H9 (cell line): ENCODE measurements at regions not wholly inside any gene's neighbourhood (a gene's known extent, or its start where the extent isn't known, plus 50 kb on each side); places are given as distances from the start of the nearest gene placed in this dataset.

Experiments
- DNase-seq: peaks from one replicate; pipeline ENCODE4 v3.0.0-alpha.2; 2017
- H2AFZ ChIP-seq: one replicate; pipeline ENCODE4 v1.6.1; 2013; ENCODE audit warnings: mild to moderate bottlenecking, low read length, control low read depth, moderate library complexity
- H2AK5ac ChIP-seq: 2 replicates; pipeline ENCODE4 v1.6.1; 2013; ENCODE audit warnings: low read length, control low read depth, mixed read lengths; ENCODE audit not compliant: insufficient read length
- H2BK120ac ChIP-seq: one replicate; pipeline ENCODE4 v1.6.1; 2013; ENCODE audit warnings: low read depth, mild to moderate bottlenecking, low read length, control low read depth, inconsistent platforms; ENCODE audit not compliant: poor library complexity, severe bottlenecking
- H2BK12ac ChIP-seq: 2 replicates; pipeline ENCODE4 v1.6.1; 2013; ENCODE audit warnings: low read length, control low read depth, mixed read lengths, low read depth; ENCODE audit not compliant: insufficient read length
- H2BK15ac ChIP-seq: 2 replicates; pipeline ENCODE4 v1.6.1; 2013; ENCODE audit warnings: low read depth, low read length, control low read depth
- H2BK20ac ChIP-seq: one replicate; pipeline ENCODE4 v1.6.1; 2013; ENCODE audit warnings: low read depth, mild to moderate bottlenecking, low read length, control low read depth, inconsistent platforms; ENCODE audit not compliant: poor library complexity, severe bottlenecking
- H2BK5ac ChIP-seq: 2 replicates; pipeline ENCODE4 v1.6.1; 2013; ENCODE audit warnings: low read length, control low read depth, mixed read lengths; ENCODE audit not compliant: insufficient read length
- H3K14ac ChIP-seq: 2 replicates; pipeline ENCODE4 v1.6.1; 2013; ENCODE audit warnings: low read length, control low read depth; ENCODE audit not compliant: insufficient read depth
- H3K18ac ChIP-seq: 2 replicates; pipeline ENCODE4 v1.6.1; 2013; ENCODE audit warnings: low read depth, mild to moderate bottlenecking, mixed read lengths, low read length, control low read depth; ENCODE audit not compliant: insufficient read length
- H3K23ac ChIP-seq: 2 replicates; pipeline ENCODE4 v1.6.1; 2013; ENCODE audit warnings: low read length, control low read depth, mixed read lengths, low read depth; ENCODE audit not compliant: insufficient read length
- H3K23me2 ChIP-seq: 2 replicates; pipeline ENCODE4 v1.6.1; 2013; ENCODE audit warnings: low read depth, mild to moderate bottlenecking, mixed read lengths, low read length, control low read depth; ENCODE audit not compliant: insufficient read length, poor library complexity, severe bottlenecking
- H3K27ac ChIP-seq: 2 replicates; pipeline ENCODE4 v1.5.1; 2013; ENCODE audit warnings: low read length, control low read depth, mixed read lengths, low read depth; ENCODE audit not compliant: insufficient read length
- H3K27me3 ChIP-seq: 2 replicates; pipeline ENCODE4 v1.6.1; 2013; ENCODE audit warnings: low read length, control low read depth, inconsistent platforms; ENCODE audit not compliant: insufficient read depth
- H3K4ac ChIP-seq: 2 replicates; pipeline ENCODE4 v1.6.1; 2013; ENCODE audit warnings: low read depth, mild to moderate bottlenecking, control low read depth, inconsistent platforms, low read length, moderate library complexity
- H3K4me1 ChIP-seq: 2 replicates; pipeline ENCODE4 v1.6.1; 2013; ENCODE audit warnings: low read length, control low read depth, inconsistent platforms; ENCODE audit not compliant: insufficient read depth
- H3K4me2 ChIP-seq: 2 replicates; pipeline ENCODE4 v1.6.1; 2013; ENCODE audit warnings: low read length, control low read depth, mixed read lengths; ENCODE audit not compliant: insufficient read length, insufficient read depth
- H3K56ac ChIP-seq: 2 replicates; pipeline ENCODE4 v1.6.1; 2013; ENCODE audit warnings: low read depth, mild to moderate bottlenecking, mixed read lengths, low read length, control low read depth; ENCODE audit not compliant: insufficient read length
- H3K79me1 ChIP-seq: 2 replicates; pipeline ENCODE4 v1.6.1; 2013; ENCODE audit warnings: low read depth, mild to moderate bottlenecking, moderate library complexity, low read length, control low read depth, inconsistent platforms; ENCODE audit not compliant: insufficient read depth, poor library complexity, severe bottlenecking
- H3K79me2 ChIP-seq: 2 replicates; pipeline ENCODE4 v1.6.1; 2013; ENCODE audit warnings: low read length, control low read depth, inconsistent platforms; ENCODE audit not compliant: insufficient read depth
- H3K9ac ChIP-seq: 2 replicates; pipeline ENCODE4 v1.6.1; 2013; ENCODE audit warnings: low read length, control low read depth, mixed read lengths; ENCODE audit not compliant: insufficient read length; ENCODE audit errors: extremely low read depth
- H3K9me3 ChIP-seq: one replicate; pipeline ENCODE4 v1.6.1; 2013; ENCODE audit warnings: low read depth, low read length, inconsistent platforms; ENCODE audit not compliant: control insufficient read depth
- H3T11ph ChIP-seq: one replicate; pipeline ENCODE4 v1.6.1; 2013; ENCODE audit warnings: mild to moderate bottlenecking, low read length, control low read depth, inconsistent platforms
- H4K20me1 ChIP-seq: one replicate; pipeline ENCODE4 v1.6.1; 2013; ENCODE audit not compliant: control insufficient read depth, insufficient read length, insufficient read depth
- H4K5ac ChIP-seq: 2 replicates; pipeline ENCODE4 v1.6.1; 2013; ENCODE audit warnings: low read depth, mild to moderate bottlenecking, mixed read lengths, low read length, control low read depth; ENCODE audit not compliant: insufficient read length
- H4K8ac ChIP-seq: replicated peaks from 2 replicates; pipeline ENCODE4 v1.6.1; 2013; ENCODE audit warnings: low read length, control low read depth, mixed read lengths, low read depth; ENCODE audit not compliant: insufficient read length
- H4K91ac ChIP-seq: 2 replicates; pipeline ENCODE4 v1.6.1; 2013; ENCODE audit warnings: low read depth, mild to moderate bottlenecking, moderate library complexity, mixed read lengths, low read length, control low read depth; ENCODE audit not compliant: insufficient read length
- H3K27ac Mint-ChIP-seq, 3 experiments: 2 replicates in 2 of 3; 3 replicates in 1 of 3; pipeline ENCODE4 v1.8.0; 2020 to 2021; ENCODE audit warnings: mixed read lengths in 3 of 3, mild to moderate bottlenecking in 1 of 3, moderate library complexity in 1 of 3
- H3K27me3 Mint-ChIP-seq: 2 replicates; pipeline ENCODE4 v1.8.0; 2021; ENCODE audit warnings: low read depth, mild to moderate bottlenecking, moderate library complexity, mixed read lengths
- H3K36me3 Mint-ChIP-seq, 3 experiments: 2 replicates in 2 of 3; 3 replicates in 1 of 3; pipeline ENCODE4 v1.8.0; 2020 to 2021; ENCODE audit warnings: low read depth in 3 of 3, mixed read lengths in 3 of 3; ENCODE audit not compliant: insufficient read depth in 1 of 3
- H3K4me1 Mint-ChIP-seq, 2 experiments: 2 replicates each; pipeline ENCODE4 v1.8.0; 2020; ENCODE audit warnings: mixed read lengths in 2 of 2
- H3K4me3 Mint-ChIP-seq, 2 experiments: 2 replicates in 1 of 2; 3 replicates in 1 of 2; pipeline ENCODE4 v1.8.0; 2020 to 2021; ENCODE audit warnings: mild to moderate bottlenecking in 2 of 2, mixed read lengths in 2 of 2, moderate library complexity in 1 of 2
- H3K9me3 Mint-ChIP-seq, 2 experiments: 2 replicates in 1 of 2; 3 replicates in 1 of 2; pipeline ENCODE4 v1.8.0; 2020; ENCODE audit warnings: mild to moderate bottlenecking in 2 of 2, mixed read lengths in 2 of 2, moderate library complexity in 1 of 2
- WGBS: extraction: QIAGEN DNeasy Blood & Tissue Kit; methylation state at CpG from one replicate; pipeline ENCODE4 v1.1.7; 2013; ENCODE audit warnings: missing lambda C conversion rate, low lambda C conversion rate, mixed read lengths; ENCODE audit not compliant: insufficient read length; ENCODE audit errors: extremely low coverage; 5-methylcytosine and 5-hydroxymethylcytosine counted together
- TF ChIP-seq, protein P1 (sequence below): fragments of 200-600 bp; sonication (generic); conservative IDR thresholded peaks from 3 replicates; pipeline ENCODE4 v1.8.0; 2021; ENCODE audit warnings: antibody characterized with exemption, mild to moderate bottlenecking

DNA sequence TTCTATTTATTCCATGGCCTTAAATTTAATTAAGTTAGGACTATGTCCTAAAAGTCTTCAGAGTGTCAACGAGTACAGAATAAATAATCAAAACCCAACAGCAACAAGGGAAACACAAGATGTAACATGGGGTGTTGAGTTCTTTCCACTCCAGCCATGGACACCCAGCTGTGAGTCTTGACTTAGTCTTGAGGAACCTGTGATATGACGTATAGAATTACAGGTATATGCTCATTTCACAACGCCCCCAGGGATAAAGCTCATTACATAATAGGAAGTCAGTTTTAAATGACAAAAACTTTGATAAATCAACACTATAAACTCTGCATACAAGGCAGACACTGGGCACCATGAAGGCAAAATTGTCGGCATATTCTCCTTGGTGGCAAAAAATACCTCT is 200.0 kb upstream of the CASK start:
- Histone ChIP-seq H3K9me3 (no peaks in the 10 kb centered on the region), H4K5ac (no peak overlapping the region), H3K79me2 (no peaks in the 10 kb centered on the region), H2BK15ac (no peak overlapping the region), H2BK120ac (no peak overlapping the region), H2BK20ac (no peak overlapping the region), H3K56ac (no peak overlapping the region), H3K4me2 (no peak overlapping the region), H2AK5ac (no peak overlapping the region), H3K9ac (no peak overlapping the region), H3K18ac (no peak overlapping the region), H2BK5ac (no peak overlapping the region), H3K23me2 (no peaks in the 10 kb centered on the region), H4K8ac (no peak overlapping the region), H3K27me3 (no peaks in the 10 kb centered on the region), H4K91ac (no peak overlapping the region), H2AFZ (no peak overlapping the region), H2BK12ac (no peak overlapping the region), H3K4me1 (no peaks in the 10 kb centered on the region; the same call in 1 of the 2 replicates), H3K27ac (no peak overlapping the region), H3K79me1 (no peaks in the 10 kb centered on the region), H3K23ac (no peak overlapping the region), H3K14ac (no peak overlapping the region), H4K20me1 (no peaks in the 10 kb centered on the region), H3K4ac (no peak overlapping the region), H3T11ph (no peak overlapping the region)
- TF ChIP-seq, protein P1, sequence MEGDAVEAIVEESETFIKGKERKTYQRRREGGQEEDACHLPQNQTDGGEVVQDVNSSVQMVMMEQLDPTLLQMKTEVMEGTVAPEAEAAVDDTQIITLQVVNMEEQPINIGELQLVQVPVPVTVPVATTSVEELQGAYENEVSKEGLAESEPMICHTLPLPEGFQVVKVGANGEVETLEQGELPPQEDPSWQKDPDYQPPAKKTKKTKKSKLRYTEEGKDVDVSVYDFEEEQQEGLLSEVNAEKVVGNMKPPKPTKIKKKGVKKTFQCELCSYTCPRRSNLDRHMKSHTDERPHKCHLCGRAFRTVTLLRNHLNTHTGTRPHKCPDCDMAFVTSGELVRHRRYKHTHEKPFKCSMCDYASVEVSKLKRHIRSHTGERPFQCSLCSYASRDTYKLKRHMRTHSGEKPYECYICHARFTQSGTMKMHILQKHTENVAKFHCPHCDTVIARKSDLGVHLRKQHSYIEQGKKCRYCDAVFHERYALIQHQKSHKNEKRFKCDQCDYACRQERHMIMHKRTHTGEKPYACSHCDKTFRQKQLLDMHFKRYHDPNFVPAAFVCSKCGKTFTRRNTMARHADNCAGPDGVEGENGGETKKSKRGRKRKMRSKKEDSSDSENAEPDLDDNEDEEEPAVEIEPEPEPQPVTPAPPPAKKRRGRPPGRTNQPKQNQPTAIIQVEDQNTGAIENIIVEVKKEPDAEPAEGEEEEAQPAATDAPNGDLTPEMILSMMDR = no peak
- no peak for DNase-seq
- peaks cover 7 to 8% of the 10 kb centered on the region in 2 experiments for H3K4me1 Mint-ChIP-seq
- H3K27me3 Mint-ChIP-seq = no peaks in the 10 kb centered on the region
- WGBS = no CpG with 5 or more reads among the region's 4 CpGs
- H3K9me3 Mint-ChIP-seq = peaks cover 36% of the 10 kb centered on the region in 2 experiments
- H3K4me3 Mint-ChIP-seq = no peak overlapping the region
- H3K27ac Mint-ChIP-seq = no peak overlapping the region
- peaks cover 0 to 2% (median 0%) of the 10 kb centered on the region in 3 experiments; a peak in 1 of 7 replicates for H3K36me3 Mint-ChIP-seq
